Glutamatergic neuron (in vitro differentiated cells): ENCODE measurements at regions not wholly inside any gene's neighbourhood (a gene's known extent, or its start where the extent isn't known, plus 50 kb on each side); places are given as distances from the start of the nearest gene placed in this dataset.

Experiments used
- DNase-seq: peaks from one replicate; pipeline ENCODE4 v3.0.0; 2022
- H3K27ac Mint-ChIP-seq: one replicate; pipeline ENCODE4 v1.8.0; 2020; ENCODE audit warnings: mild to moderate bottlenecking, mixed read lengths, inconsistent platforms; ENCODE audit not compliant: unreplicated experiment
- H3K27me3 Mint-ChIP-seq: one replicate; pipeline ENCODE4 v1.8.0; 2020; ENCODE audit warnings: mild to moderate bottlenecking, moderate library complexity, mixed read lengths, inconsistent platforms; ENCODE audit not compliant: unreplicated experiment
- H3K36me3 Mint-ChIP-seq: one replicate; pipeline ENCODE4 v1.8.0; 2020; ENCODE audit warnings: mild to moderate bottlenecking, mixed read lengths, inconsistent platforms; ENCODE audit not compliant: unreplicated experiment
- H3K4me1 Mint-ChIP-seq: one replicate; pipeline ENCODE4 v1.8.0; 2020; ENCODE audit warnings: mild to moderate bottlenecking, low read depth, mixed read lengths, inconsistent platforms; ENCODE audit not compliant: unreplicated experiment
- H3K4me3 Mint-ChIP-seq: one replicate; pipeline ENCODE4 v1.8.0; 2020; ENCODE audit warnings: mild to moderate bottlenecking, mixed read lengths, inconsistent platforms; ENCODE audit not compliant: unreplicated experiment
- H3K9me3 Mint-ChIP-seq: one replicate; pipeline ENCODE4 v1.8.0; 2020; ENCODE audit warnings: mild to moderate bottlenecking, moderate library complexity, mixed read lengths, inconsistent platforms; ENCODE audit not compliant: unreplicated experiment
- CTCF ChIP-seq: fragments of 200-600 bp; sonication (generic); IDR thresholded peaks from one replicate; pipeline ENCODE4 v1.5.0; 2021; ENCODE audit not compliant: partially characterized antibody, unreplicated experiment

GRCh38 chr2:163247847-163248220 is 409.3 kb upstream of the KCNH7 start:
- no peak overlapping the region for H3K27ac Mint-ChIP-seq
- no peaks in the 10 kb centered on the region for H3K4me1 Mint-ChIP-seq
- no peak overlapping the region for H3K4me3 Mint-ChIP-seq
- no peaks in the 10 kb centered on the region for H3K27me3 Mint-ChIP-seq
- no peaks in the 10 kb centered on the region for H3K9me3 Mint-ChIP-seq
- H3K36me3 Mint-ChIP-seq, result no peaks in the 10 kb centered on the region
- no peak for DNase-seq
- no peak for TF ChIP-seq CTCF

DNA sequence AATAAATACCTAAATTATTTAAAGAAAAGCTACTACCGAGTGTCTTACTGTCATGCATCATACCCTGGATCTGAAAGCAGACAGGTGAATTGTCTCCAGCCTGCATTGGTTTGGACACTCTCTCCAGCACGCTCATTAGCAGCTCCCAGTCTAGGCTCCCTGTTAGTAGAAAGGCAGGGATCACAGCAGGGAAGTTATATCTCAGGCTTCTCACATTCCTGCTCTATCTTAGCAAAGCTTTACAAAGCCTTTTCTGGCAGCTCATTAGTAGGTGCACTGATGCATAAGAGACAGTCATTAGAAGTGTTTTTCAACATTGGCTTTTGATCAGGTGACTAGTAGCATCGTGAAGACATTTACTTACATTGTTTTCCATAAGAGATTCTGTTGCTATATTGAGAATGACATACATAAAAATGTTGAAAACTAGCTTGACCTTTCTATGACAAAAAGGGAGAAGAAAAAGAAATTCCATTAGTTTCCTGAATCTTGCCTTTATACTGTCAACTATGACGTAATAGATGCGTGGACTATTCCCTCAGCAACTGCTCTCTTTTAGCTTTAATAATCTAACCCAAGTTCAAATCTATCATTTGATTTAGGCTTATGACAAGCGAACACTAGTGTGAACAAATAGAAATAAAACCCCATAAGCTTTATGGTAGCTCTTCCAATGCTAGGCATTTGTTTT is 408.7 kb upstream of the KCNH7 start:
- no peaks in the 10 kb centered on the region for H3K36me3 Mint-ChIP-seq
- no peak for TF ChIP-seq CTCF
- DNase-seq, result no peak
- H3K4me3 Mint-ChIP-seq, result no peak overlapping the region
- no peaks in the 10 kb centered on the region for H3K4me1 Mint-ChIP-seq
- H3K27me3 Mint-ChIP-seq, result no peaks in the 10 kb centered on the region
- no peak overlapping the region for H3K27ac Mint-ChIP-seq
- H3K9me3 Mint-ChIP-seq, result no peaks in the 10 kb centered on the region

GRCh38 chr2:163246135-163246534 is 407.6 kb upstream of the KCNH7 start:
- H3K9me3 Mint-ChIP-seq, result no peaks in the 10 kb centered on the region
- no peak overlapping the region for H3K27ac Mint-ChIP-seq
- H3K27me3 Mint-ChIP-seq, result no peaks in the 10 kb centered on the region
- no peaks in the 10 kb centered on the region for H3K36me3 Mint-ChIP-seq
- TF ChIP-seq CTCF, result no peak
- H3K4me3 Mint-ChIP-seq, result no peak overlapping the region
- no peaks in the 10 kb centered on the region for H3K4me1 Mint-ChIP-seq
- no peak for DNase-seq

DNA sequence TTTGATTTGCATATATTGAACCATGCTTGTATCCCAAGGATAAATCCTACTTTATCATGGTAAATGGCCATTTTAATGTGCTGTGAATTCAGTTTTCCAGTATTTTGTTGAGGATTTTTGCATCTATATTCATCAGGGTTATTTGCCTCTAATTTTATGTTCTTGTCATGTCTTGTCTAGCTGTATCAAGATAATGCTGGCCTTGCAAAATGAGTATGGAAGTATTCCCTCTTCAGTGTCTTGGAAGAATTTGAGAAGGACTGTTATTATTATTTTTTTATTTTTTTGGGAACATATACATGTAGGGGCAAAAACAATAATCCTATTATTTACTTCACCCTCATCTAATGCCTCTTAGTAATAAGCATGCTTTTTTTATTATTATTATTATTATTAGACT is 398.0 kb upstream of the KCNH7 start:
- Mint-ChIP-seq H3K36me3 (peaks cover 8% of the 10 kb centered on the region), H3K9me3 (peaks cover 2% of the 10 kb centered on the region), H3K27me3 (no peaks in the 10 kb centered on the region), H3K4me1 (no peaks in the 10 kb centered on the region), H3K27ac (no peak overlapping the region), H3K4me3 (no peak overlapping the region)
- DNase-seq, result no peak
- TF ChIP-seq CTCF, result no peak

GRCh38 chr2:163231666-163232065 is 393.1 kb upstream of the KCNH7 start:
- no peak for TF ChIP-seq CTCF

More at GRCh38 chr2:163231666-163232065, 393.1 kb upstream of the KCNH7 start:
- H3K9me3 Mint-ChIP-seq, result no peaks in the 10 kb centered on the region
- H3K36me3 Mint-ChIP-seq, result no peaks in the 10 kb centered on the region
- no peak overlapping the region for H3K4me3 Mint-ChIP-seq
- H3K4me1 Mint-ChIP-seq, result no peaks in the 10 kb centered on the region
- no peaks in the 10 kb centered on the region for H3K27me3 Mint-ChIP-seq
- no peak overlapping the region for H3K27ac Mint-ChIP-seq
- DNase-seq, result no peak
